SK-N-SH treated with all-trans-retinoic acid at 6 μM for 48 hours (cell line): ENCODE measurements at regions not wholly inside any gene's neighbourhood (a gene's known extent, or its start where the extent isn't known, plus 50 kb on each side); places are given as distances from the start of the nearest gene placed in this dataset.

Experiments
- ATAC-seq: fragments of 200-7000 bp; cut with Tn5 transposase; 3 replicates; pipeline ENCODE4 v1.9.1; 2020; ENCODE audit warnings: mild to moderate bottlenecking, moderate library complexity
- ARNTL ChIP-seq: fragments of 450-650 bp; formaldehyde crosslinking; IDR thresholded peaks from 2 replicates; pipeline ENCODE4 v1.5.0; 2020; ENCODE audit warnings: low read depth, mild to moderate bottlenecking, moderate library complexity, borderline replicate concordance
- BACH2 ChIP-seq: fragments of 250-450 bp; sonication (Bioruptor Pico); IDR thresholded peaks from 2 replicates; pipeline ENCODE4 v1.9.0; 2021; ENCODE audit warnings: mild to moderate bottlenecking, borderline replicate concordance
- CREB5 ChIP-seq: fragments of 250-450 bp; sonication (Bioruptor Pico); IDR thresholded peaks from 2 replicates; pipeline ENCODE4 v1.5.1; 2020; ENCODE audit warnings: low read depth, mild to moderate bottlenecking, moderate library complexity
- CSDC2 ChIP-seq: fragments of 250-450 bp; sonication (Bioruptor Pico); IDR thresholded peaks from 2 replicates; pipeline ENCODE4 v1.5.0; 2020; ENCODE audit warnings: mild to moderate bottlenecking, moderate library complexity
- CSRNP3 ChIP-seq: fragments of 250-450 bp; sonication (Bioruptor Pico); IDR thresholded peaks from 2 replicates; pipeline ENCODE4 v1.5.1; 2021; ENCODE audit warnings: mild to moderate bottlenecking, moderate library complexity
- ESRRG ChIP-seq: fragments of 250-450 bp; sonication (Bioruptor Pico); IDR thresholded peaks from 2 replicates; pipeline ENCODE4 v1.6.1; 2021; ENCODE audit warnings: mild to moderate bottlenecking
- GLIS3 ChIP-seq: fragments of 250-450 bp; sonication (Bioruptor Pico); IDR thresholded peaks from 2 replicates; pipeline ENCODE4 v1.5.0; 2020; ENCODE audit warnings: mild to moderate bottlenecking, moderate library complexity
- ISL1 ChIP-seq: fragments of 250-450 bp; sonication (Bioruptor Pico); IDR thresholded peaks from 2 replicates; pipeline ENCODE4 v2.1.2; 2022; ENCODE audit warnings: mild to moderate bottlenecking, moderate library complexity
- OSR1 ChIP-seq: fragments of 250-450 bp; sonication (Bioruptor Pico); IDR thresholded peaks from 2 replicates; pipeline ENCODE4 v1.8.0; 2022; ENCODE audit warnings: moderate library complexity, mild to moderate bottlenecking, inconsistent platforms
- PATZ1 ChIP-seq: fragments of 250-450 bp; sonication (Bioruptor Pico); IDR thresholded peaks from 2 replicates; pipeline ENCODE4 v1.8.0; 2020; ENCODE audit warnings: mild to moderate bottlenecking, moderate library complexity, borderline replicate concordance
- PPARA ChIP-seq: fragments of 250-450 bp; sonication (Bioruptor Pico); IDR thresholded peaks from 2 replicates; pipeline ENCODE4 v1.5.0; 2020; ENCODE audit warnings: mild to moderate bottlenecking, borderline replicate concordance
- RARB ChIP-seq: fragments of 250-450 bp; sonication (Bioruptor Pico); IDR thresholded peaks from 2 replicates; pipeline ENCODE4 v1.8.0; 2021; ENCODE audit warnings: mild to moderate bottlenecking, moderate library complexity
- SNAI2 ChIP-seq: fragments of 250-450 bp; sonication (Bioruptor Pico); IDR thresholded peaks from 2 replicates; pipeline ENCODE4 v1.5.0; 2020; ENCODE audit warnings: mild to moderate bottlenecking, moderate library complexity
- TCF4 ChIP-seq: fragments of 250-450 bp; sonication (Bioruptor Pico); IDR thresholded peaks from 2 replicates; pipeline ENCODE4 v1.8.0; 2021; ENCODE audit warnings: mild to moderate bottlenecking, moderate library complexity, borderline replicate concordance
- TOX ChIP-seq: fragments of 250-450 bp; sonication (Bioruptor Pico); IDR thresholded peaks from 2 replicates; pipeline ENCODE4 v1.8.0; 2021; ENCODE audit warnings: mild to moderate bottlenecking, moderate library complexity, borderline replicate concordance
- TSHZ2 ChIP-seq: fragments of 250-450 bp; sonication (Bioruptor Pico); IDR thresholded peaks from 2 replicates; pipeline ENCODE4 v1.5.0; 2020; ENCODE audit warnings: mild to moderate bottlenecking, moderate library complexity
- ZC3H10 ChIP-seq: fragments of 250-450 bp; sonication (Bioruptor Pico); IDR thresholded peaks from 2 replicates; pipeline ENCODE4 v1.5.1; 2021; ENCODE audit warnings: mild to moderate bottlenecking, moderate library complexity
- ZFP3 ChIP-seq: fragments of 250-450 bp; sonication (Bioruptor Pico); IDR thresholded peaks from 2 replicates; pipeline ENCODE4 v1.5.0; 2020; ENCODE audit warnings: mild to moderate bottlenecking, moderate library complexity
- ZFP30 ChIP-seq: fragments of 450-650 bp; formaldehyde crosslinking; IDR thresholded peaks from 2 replicates; pipeline ENCODE4 v1.5.0; 2022; ENCODE audit warnings: mild to moderate bottlenecking, moderate library complexity
- ZNF565 ChIP-seq: fragments of 450-650 bp; formaldehyde crosslinking; conservative IDR thresholded peaks from 2 replicates; pipeline ENCODE4 v1.5.0; 2020; ENCODE audit warnings: low read depth, mild to moderate bottlenecking, moderate library complexity
- ZNF70 ChIP-seq: fragments of 450-650 bp; formaldehyde crosslinking; IDR thresholded peaks from 2 replicates; pipeline ENCODE4 v1.5.0; 2020; ENCODE audit warnings: mild to moderate bottlenecking, moderate library complexity
- ZNF8 ChIP-seq: fragments of 450-650 bp; formaldehyde crosslinking; IDR thresholded peaks from 2 replicates; pipeline ENCODE4 v1.5.0; 2020; ENCODE audit warnings: mild to moderate bottlenecking, moderate library complexity
- TF ChIP-seq, protein P1 (sequence below): fragments of 250-450 bp; sonication (Bioruptor Pico); IDR thresholded peaks from 2 replicates; pipeline ENCODE4 v1.8.0; 2021; ENCODE audit warnings: low read depth, mild to moderate bottlenecking, moderate library complexity, borderline replicate concordance

GRCh38 chr1:96361271-96361856, 360.2 kb upstream of the PTBP2 start (continued):
- no peak for TF ChIP-seq CREB5 (CRISPR knock-in tag)
- no peak for TF ChIP-seq ESRRG (CRISPR knock-in tag)

- TF ChIP-seq ISL1 (CRISPR knock-in tag) (no peak), ZFP30 (CRISPR knock-in tag) (no peak), CSDC2 (CRISPR knock-in tag) (no peak), BACH2 (CRISPR knock-in tag) (no peak)
- ATAC-seq, result no peak
These were observed 359.6 kb upstream of the PTBP2 start for GRCh38 chr1:96361961-96362360.

DNA sequence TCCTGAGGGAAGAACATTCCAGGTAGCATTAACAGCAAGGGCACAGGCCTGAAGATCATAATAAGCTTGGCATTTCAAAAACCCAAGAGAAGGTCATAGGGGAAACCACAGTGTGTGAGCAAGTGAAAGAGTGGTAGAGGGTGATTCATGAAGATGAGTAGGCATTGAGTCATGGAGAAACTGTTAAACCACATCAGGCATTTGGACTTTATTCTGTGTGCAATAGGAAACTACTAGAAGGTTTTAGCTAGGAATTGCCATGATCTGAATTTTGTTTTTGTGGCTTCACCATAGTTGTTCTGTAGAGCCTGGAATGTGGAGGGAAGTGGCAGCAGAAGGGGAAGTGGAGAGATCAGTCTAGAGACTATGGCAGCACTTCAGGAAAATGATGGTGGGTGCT, 359.0 kb upstream of the PTBP2 start:
- peak; percentile 87 for ATAC-seq
- TF ChIP-seq RARB (CRISPR knock-in tag) (no peak), ZFP30 (CRISPR knock-in tag) (no peak), SNAI2 (CRISPR knock-in tag) (no peak), ZNF8 (CRISPR knock-in tag) (no peak), TCF4 (CRISPR knock-in tag) (no peak), TSHZ2 (CRISPR knock-in tag) (no peak), ISL1 (CRISPR knock-in tag) (no peak), ESRRG (CRISPR knock-in tag) (no peak), CREB5 (CRISPR knock-in tag) (no peak), TOX (peak; percentile 75; the same call in 1 of the 2 replicates), PPARA (CRISPR knock-in tag) (no peak), PATZ1 (CRISPR knock-in tag) (peak; percentile 68; the same call in 1 of the 2 replicates), ZFP3 (CRISPR knock-in tag) (no peak), ZNF70 (CRISPR knock-in tag) (no peak), ARNTL (no peak), CSDC2 (CRISPR knock-in tag) (no peak), ZNF565 (CRISPR knock-in tag) (no peak), ZC3H10 (CRISPR knock-in tag) (peak; percentile 70; the same call in 1 of the 2 replicates), CSRNP3 (no peak), BACH2 (CRISPR knock-in tag) (no peak), GLIS3 (CRISPR knock-in tag) (no peak), OSR1 (CRISPR knock-in tag) (no peak)
- TF ChIP-seq, protein P1, sequence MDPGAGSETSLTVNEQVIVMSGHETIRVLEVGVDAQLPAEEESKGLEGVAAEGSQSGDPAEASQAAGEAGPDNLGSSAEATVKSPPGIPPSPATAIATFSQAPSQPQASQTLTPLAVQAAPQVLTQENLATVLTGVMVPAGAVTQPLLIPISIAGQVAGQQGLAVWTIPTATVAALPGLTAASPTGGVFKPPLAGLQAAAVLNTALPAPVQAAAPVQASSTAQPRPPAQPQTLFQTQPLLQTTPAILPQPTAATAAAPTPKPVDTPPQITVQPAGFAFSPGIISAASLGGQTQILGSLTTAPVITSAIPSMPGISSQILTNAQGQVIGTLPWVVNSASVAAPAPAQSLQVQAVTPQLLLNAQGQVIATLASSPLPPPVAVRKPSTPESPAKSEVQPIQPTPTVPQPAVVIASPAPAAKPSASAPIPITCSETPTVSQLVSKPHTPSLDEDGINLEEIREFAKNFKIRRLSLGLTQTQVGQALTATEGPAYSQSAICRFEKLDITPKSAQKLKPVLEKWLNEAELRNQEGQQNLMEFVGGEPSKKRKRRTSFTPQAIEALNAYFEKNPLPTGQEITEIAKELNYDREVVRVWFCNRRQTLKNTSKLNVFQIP, result no peak
